WTC11 (cell line): ENCODE measurements at regions not wholly inside any gene's neighbourhood (a gene's known extent, or its start where the extent isn't known, plus 50 kb on each side); places are given as distances from the start of the nearest gene placed in this dataset.

Experiments used
- ATAC-seq: fragments of 200-7000 bp; cut with Tn5 transposase; 2 replicates; pipeline ENCODE4 v1.10.0; 2021; ENCODE audit warnings: mild to moderate bottlenecking, moderate library complexity
- CTCF ChIA-PET: fragments of 300-600 bp; sonication (Branson Sonifier 250); formaldehyde crosslinking; loops from one replicate; lab custom pipeline; 2021; ENCODE audit warnings: antibody characterized with exemption; lab: Charles Lee
- POLR2A ChIA-PET: fragments of 350-600 bp; sonication (Branson Sonifier 250); formaldehyde crosslinking; loops from one replicate; lab custom pipeline; 2021; ENCODE audit warnings: antibody characterized with exemption; lab: Charles Lee
- DNase-seq: peaks from one replicate; pipeline ENCODE4 v3.0.0; 2021; ENCODE audit warnings: low spot score
- H3K27ac Mint-ChIP-seq: 2 replicates; pipeline ENCODE4 v1.8.0; 2021; ENCODE audit warnings: mixed read lengths
- H3K27me3 Mint-ChIP-seq: 2 replicates; pipeline ENCODE4 v1.8.0; 2021; ENCODE audit warnings: low read depth, mild to moderate bottlenecking, moderate library complexity, mixed read lengths
- H3K36me3 Mint-ChIP-seq: 2 replicates; pipeline ENCODE4 v1.8.0; 2021; ENCODE audit warnings: mixed read lengths
- H3K4me1 Mint-ChIP-seq: 2 replicates; pipeline ENCODE4 v1.8.0; 2022; ENCODE audit warnings: mixed read lengths
- H3K4me3 Mint-ChIP-seq: 2 replicates; pipeline ENCODE4 v1.8.0; 2021; ENCODE audit warnings: mild to moderate bottlenecking, moderate library complexity, mixed read lengths
- H3K9me3 Mint-ChIP-seq: 2 replicates; pipeline ENCODE4 v1.8.0; 2021; ENCODE audit warnings: mixed read lengths
- CREM ChIP-seq: sonication (generic); formaldehyde crosslinking; IDR thresholded peaks from 2 replicates; pipeline ENCODE4 v1.8.1; 2022; ENCODE audit warnings: mild to moderate bottlenecking, missing genetic modification reagents, moderate library complexity
- ETV6 ChIP-seq: sonication (generic); formaldehyde crosslinking; IDR thresholded peaks from 2 replicates; pipeline ENCODE4 v1.8.1; 2022; ENCODE audit warnings: mild to moderate bottlenecking, missing genetic modification reagents
- GRHL2 ChIP-seq: fragments of 250-450 bp; sonication (Bioruptor Pico); IDR thresholded peaks from 2 replicates; pipeline ENCODE4 v1.8.0; 2022; ENCODE audit warnings: mild to moderate bottlenecking, moderate library complexity; ENCODE audit not compliant: insufficient replicate concordance, severe bottlenecking
- JAZF1 ChIP-seq: fragments of 250-450 bp; sonication (Bioruptor Pico); IDR thresholded peaks from 2 replicates; pipeline ENCODE4 v1.9.0; 2021; ENCODE audit warnings: moderate library complexity, mild to moderate bottlenecking, inconsistent platforms
- JUN ChIP-seq: sonication (generic); formaldehyde crosslinking; IDR thresholded peaks from 2 replicates; pipeline ENCODE4 v1.8.0; 2023; ENCODE audit warnings: mild to moderate bottlenecking, missing genetic modification reagents
- MYBL2 ChIP-seq: sonication (generic); formaldehyde crosslinking; IDR thresholded peaks from 2 replicates; pipeline ENCODE4 v1.8.1; 2023; ENCODE audit warnings: mild to moderate bottlenecking, moderate library complexity, missing genetic modification reagents
- NR1H2 ChIP-seq: sonication (generic); formaldehyde crosslinking; IDR thresholded peaks from 2 replicates; pipeline ENCODE4 v1.9.0; 2021; ENCODE audit warnings: mild to moderate bottlenecking, moderate library complexity, missing genetic modification reagents
- RELA ChIP-seq: sonication (generic); formaldehyde crosslinking; IDR thresholded peaks from 2 replicates; pipeline ENCODE4 v1.8.1; 2022; ENCODE audit warnings: missing genetic modification reagents, mild to moderate bottlenecking, borderline replicate concordance
- SMAD4 ChIP-seq: sonication (generic); formaldehyde crosslinking; IDR thresholded peaks from 2 replicates; pipeline ENCODE4 v1.8.0; 2022; ENCODE audit warnings: mild to moderate bottlenecking, missing genetic modification reagents
- ZNF671 ChIP-seq: fragments of 250-450 bp; sonication (Bioruptor Pico); IDR thresholded peaks from 2 replicates; pipeline ENCODE4 v1.8.0; 2021; ENCODE audit warnings: mild to moderate bottlenecking
- TF ChIP-seq, protein P1 (sequence below): sonication (generic); formaldehyde crosslinking; IDR thresholded peaks from 2 replicates; pipeline ENCODE4 v1.8.1; 2023; ENCODE audit warnings: mild to moderate bottlenecking, missing genetic modification reagents, moderate library complexity
- TF ChIP-seq, protein P2 (sequence below): sonication (generic); formaldehyde crosslinking; IDR thresholded peaks from 2 replicates; pipeline ENCODE4 v1.8.0; 2022; ENCODE audit warnings: missing genetic modification reagents
- TF ChIP-seq, protein P3 (sequence below): sonication (generic); formaldehyde crosslinking; conservative IDR thresholded peaks from 2 replicates; pipeline ENCODE4 v1.8.1; 2022; ENCODE audit warnings: mild to moderate bottlenecking, missing genetic modification reagents
- TF ChIP-seq, protein P4 (sequence below): fragments of 250-450 bp; sonication (Bioruptor Pico); IDR thresholded peaks from 2 replicates; pipeline ENCODE4 v1.9.0; 2021; ENCODE audit warnings: mild to moderate bottlenecking
- TF ChIP-seq, protein P5 (sequence below): sonication (generic); formaldehyde crosslinking; IDR thresholded peaks from 2 replicates; pipeline ENCODE4 v1.8.1; 2022; ENCODE audit warnings: low read depth, missing genetic modification reagents, borderline replicate concordance
- TF ChIP-seq, protein P6 (sequence below): fragments of 250-450 bp; sonication (Bioruptor Pico); IDR thresholded peaks from 2 replicates; pipeline ENCODE4 v1.9.0; 2021; ENCODE audit warnings: moderate library complexity, mild to moderate bottlenecking, inconsistent platforms, borderline replicate concordance
- TF ChIP-seq, protein P7 (sequence below): sonication (generic); formaldehyde crosslinking; IDR thresholded peaks from 2 replicates; pipeline ENCODE4 v1.8.1; 2023; ENCODE audit warnings: mild to moderate bottlenecking, missing genetic modification reagents
- TF ChIP-seq, protein P8 (sequence below): fragments of 250-450 bp; sonication (Bioruptor Pico); IDR thresholded peaks from 2 replicates; pipeline ENCODE4 v2.1.2; 2022; ENCODE audit warnings: mild to moderate bottlenecking, moderate library complexity

DNA sequence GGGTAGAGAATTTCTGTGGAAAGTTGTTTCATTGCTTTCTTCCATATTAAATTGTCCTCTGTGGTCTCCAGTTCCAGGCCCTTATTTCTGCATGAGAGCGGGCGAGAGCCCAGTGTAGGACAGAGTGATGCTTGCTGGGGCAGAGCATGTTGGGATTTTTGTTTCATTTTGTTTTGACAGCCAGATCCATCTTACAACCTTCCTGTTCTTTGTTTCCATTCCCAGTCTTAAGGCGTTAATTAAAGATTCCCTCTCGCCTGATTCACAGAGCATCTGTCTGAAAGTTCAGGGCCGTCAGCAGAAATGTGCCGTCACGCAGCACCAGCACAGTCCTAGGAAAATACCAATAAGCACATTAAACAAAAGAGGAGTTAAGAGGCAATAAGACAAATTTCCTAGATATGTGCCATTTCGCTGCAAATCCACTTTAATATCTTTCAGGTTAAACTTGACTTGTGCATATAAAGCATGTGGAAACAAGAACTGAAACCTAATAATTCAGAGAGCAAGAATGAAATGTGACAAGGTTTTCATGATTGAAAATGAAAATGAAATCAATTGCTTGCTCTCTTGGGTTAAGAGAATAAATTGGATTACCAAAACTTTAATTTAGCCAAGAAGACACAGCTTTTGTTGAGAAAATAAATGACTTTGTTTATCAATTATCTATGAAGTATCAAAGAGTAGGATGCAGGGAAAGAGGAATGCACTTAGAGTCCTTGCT is 210.7 kb upstream of the SLC10A2 start (continued):
- no peak for TF ChIP-seq ZNF671 (CRISPR knock-in tag)
- TF ChIP-seq, protein P1, sequence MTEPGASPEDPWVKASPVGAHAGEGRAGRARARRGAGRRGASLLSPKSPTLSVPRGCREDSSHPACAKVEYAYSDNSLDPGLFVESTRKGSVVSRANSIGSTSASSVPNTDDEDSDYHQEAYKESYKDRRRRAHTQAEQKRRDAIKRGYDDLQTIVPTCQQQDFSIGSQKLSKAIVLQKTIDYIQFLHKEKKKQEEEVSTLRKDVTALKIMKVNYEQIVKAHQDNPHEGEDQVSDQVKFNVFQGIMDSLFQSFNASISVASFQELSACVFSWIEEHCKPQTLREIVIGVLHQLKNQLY: no peak

DNA sequence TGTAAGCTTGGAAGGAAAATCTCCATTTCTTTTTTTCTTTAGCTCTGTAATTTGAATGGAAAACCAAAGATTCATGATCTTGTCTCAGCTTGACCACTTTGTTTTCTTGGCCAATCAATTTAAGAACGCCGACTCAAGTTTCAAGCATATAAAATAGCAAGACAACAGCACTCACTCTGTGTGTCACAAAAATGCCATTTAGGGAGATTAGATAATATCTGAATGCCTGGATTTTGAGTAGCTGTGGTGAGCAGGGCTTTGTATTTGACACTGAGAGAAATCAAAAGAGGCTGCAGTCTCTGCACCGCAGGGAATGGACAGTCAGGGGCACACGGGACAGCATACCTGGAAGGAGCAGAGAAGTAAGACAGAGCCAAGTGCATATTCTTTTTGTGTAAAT is 209.5 kb upstream of the SLC10A2 start:
- Mint-ChIP-seq H3K9me3 (peaks cover 4% of the 10 kb centered on the region; the same call in 1 of the 2 replicates), H3K27me3 (no peaks in the 10 kb centered on the region), H3K36me3 (no peaks in the 10 kb centered on the region), H3K4me3 (no peak overlapping the region), H3K4me1 (peaks cover 8% of the 10 kb centered on the region), H3K27ac (no peak overlapping the region; the same call in 1 of the 2 replicates)
- no peak for DNase-seq
- CTCF ChIA-PET: interaction anchor here (0.8 kb wide), 1 partner anchor 23 kb away, joined by 3 read pairs; no protein-coding TSS in a partner anchor
- POLR2A ChIA-PET: no interaction called here
- TF ChIP-seq, protein P2, sequence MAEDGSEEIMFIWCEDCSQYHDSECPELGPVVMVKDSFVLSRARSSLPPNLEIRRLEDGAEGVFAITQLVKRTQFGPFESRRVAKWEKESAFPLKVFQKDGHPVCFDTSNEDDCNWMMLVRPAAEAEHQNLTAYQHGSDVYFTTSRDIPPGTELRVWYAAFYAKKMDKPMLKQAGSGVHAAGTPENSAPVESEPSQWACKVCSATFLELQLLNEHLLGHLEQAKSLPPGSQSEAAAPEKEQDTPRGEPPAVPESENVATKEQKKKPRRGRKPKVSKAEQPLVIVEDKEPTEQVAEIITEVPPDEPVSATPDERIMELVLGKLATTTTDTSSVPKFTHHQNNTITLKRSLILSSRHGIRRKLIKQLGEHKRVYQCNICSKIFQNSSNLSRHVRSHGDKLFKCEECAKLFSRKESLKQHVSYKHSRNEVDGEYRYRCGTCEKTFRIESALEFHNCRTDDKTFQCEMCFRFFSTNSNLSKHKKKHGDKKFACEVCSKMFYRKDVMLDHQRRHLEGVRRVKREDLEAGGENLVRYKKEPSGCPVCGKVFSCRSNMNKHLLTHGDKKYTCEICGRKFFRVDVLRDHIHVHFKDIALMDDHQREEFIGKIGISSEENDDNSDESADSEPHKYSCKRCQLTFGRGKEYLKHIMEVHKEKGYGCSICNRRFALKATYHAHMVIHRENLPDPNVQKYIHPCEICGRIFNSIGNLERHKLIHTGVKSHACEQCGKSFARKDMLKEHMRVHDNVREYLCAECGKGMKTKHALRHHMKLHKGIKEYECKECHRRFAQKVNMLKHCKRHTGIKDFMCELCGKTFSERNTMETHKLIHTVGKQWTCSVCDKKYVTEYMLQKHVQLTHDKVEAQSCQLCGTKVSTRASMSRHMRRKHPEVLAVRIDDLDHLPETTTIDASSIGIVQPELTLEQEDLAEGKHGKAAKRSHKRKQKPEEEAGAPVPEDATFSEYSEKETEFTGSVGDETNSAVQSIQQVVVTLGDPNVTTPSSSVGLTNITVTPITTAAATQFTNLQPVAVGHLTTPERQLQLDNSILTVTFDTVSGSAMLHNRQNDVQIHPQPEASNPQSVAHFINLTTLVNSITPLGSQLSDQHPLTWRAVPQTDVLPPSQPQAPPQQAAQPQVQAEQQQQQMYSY: no peak
- TF ChIP-seq ETV6: no peak
- TF ChIP-seq, protein P3, sequence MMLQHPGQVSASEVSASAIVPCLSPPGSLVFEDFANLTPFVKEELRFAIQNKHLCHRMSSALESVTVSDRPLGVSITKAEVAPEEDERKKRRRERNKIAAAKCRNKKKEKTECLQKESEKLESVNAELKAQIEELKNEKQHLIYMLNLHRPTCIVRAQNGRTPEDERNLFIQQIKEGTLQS (CRISPR knock-in tag): no peak
- TF ChIP-seq GRHL2 (CRISPR knock-in tag): no peak
- TF ChIP-seq, protein P4, sequence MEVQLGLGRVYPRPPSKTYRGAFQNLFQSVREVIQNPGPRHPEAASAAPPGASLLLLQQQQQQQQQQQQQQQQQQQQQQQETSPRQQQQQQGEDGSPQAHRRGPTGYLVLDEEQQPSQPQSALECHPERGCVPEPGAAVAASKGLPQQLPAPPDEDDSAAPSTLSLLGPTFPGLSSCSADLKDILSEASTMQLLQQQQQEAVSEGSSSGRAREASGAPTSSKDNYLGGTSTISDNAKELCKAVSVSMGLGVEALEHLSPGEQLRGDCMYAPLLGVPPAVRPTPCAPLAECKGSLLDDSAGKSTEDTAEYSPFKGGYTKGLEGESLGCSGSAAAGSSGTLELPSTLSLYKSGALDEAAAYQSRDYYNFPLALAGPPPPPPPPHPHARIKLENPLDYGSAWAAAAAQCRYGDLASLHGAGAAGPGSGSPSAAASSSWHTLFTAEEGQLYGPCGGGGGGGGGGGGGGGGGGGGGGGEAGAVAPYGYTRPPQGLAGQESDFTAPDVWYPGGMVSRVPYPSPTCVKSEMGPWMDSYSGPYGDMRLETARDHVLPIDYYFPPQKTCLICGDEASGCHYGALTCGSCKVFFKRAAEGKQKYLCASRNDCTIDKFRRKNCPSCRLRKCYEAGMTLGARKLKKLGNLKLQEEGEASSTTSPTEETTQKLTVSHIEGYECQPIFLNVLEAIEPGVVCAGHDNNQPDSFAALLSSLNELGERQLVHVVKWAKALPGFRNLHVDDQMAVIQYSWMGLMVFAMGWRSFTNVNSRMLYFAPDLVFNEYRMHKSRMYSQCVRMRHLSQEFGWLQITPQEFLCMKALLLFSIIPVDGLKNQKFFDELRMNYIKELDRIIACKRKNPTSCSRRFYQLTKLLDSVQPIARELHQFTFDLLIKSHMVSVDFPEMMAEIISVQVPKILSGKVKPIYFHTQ (CRISPR knock-in tag): no peak
- no peak for TF ChIP-seq NR1H2
- no peak for TF ChIP-seq JAZF1 (CRISPR knock-in tag)
- no peak for TF ChIP-seq SMAD4
- TF ChIP-seq, protein P5, sequence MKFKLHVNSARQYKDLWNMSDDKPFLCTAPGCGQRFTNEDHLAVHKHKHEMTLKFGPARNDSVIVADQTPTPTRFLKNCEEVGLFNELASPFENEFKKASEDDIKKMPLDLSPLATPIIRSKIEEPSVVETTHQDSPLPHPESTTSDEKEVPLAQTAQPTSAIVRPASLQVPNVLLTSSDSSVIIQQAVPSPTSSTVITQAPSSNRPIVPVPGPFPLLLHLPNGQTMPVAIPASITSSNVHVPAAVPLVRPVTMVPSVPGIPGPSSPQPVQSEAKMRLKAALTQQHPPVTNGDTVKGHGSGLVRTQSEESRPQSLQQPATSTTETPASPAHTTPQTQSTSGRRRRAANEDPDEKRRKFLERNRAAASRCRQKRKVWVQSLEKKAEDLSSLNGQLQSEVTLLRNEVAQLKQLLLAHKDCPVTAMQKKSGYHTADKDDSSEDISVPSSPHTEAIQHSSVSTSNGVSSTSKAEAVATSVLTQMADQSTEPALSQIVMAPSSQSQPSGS (CRISPR knock-in tag): no peak
- TF ChIP-seq RELA (CRISPR knock-in tag): no peak
- no peak for ATAC-seq

DNA sequence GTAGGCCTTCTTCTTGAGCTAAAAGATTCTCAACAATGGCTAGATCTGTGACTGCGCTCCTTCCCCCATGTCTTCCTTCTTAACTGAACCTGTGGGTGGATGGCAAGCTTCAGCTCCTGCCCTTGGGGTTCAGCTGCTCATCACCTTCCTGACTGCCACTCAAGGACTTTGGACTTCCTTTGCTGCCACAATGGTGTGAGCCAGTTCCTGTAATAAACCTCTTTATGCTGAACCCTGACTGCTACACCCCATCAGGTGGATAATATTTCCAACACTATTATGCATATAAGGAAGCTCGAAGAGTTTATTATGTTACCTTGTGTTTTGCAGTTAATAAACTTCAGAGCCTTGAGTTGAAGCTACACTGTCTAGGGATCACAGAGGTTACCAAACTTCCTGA is 208.9 kb upstream of the SLC10A2 start:
- ATAC-seq: no peak
- Mint-ChIP-seq H3K4me1 (peaks cover 8% of the 10 kb centered on the region), H3K36me3 (no peaks in the 10 kb centered on the region), H3K27me3 (no peaks in the 10 kb centered on the region), H3K27ac (no peak overlapping the region), H3K4me3 (no peak overlapping the region), H3K9me3 (peaks cover 4% of the 10 kb centered on the region)
- ChIA-PET POLR2A (interaction anchor here (0.7 kb wide), 1 partner anchor 242 kb away, joined by 3 read pairs; no protein-coding TSS in a partner anchor), CTCF (interaction anchor here (0.8 kb wide), 1 partner anchor 24 kb away, joined by 3 read pairs; no protein-coding TSS in a partner anchor)
- DNase-seq: no peak
- TF ChIP-seq RELA (CRISPR knock-in tag): no peak
- no peak for TF ChIP-seq MYBL2 (CRISPR knock-in tag)
- no peak for TF ChIP-seq CREM (CRISPR knock-in tag)
- no peak for TF ChIP-seq JUN (CRISPR knock-in tag)
- TF ChIP-seq, protein P6, sequence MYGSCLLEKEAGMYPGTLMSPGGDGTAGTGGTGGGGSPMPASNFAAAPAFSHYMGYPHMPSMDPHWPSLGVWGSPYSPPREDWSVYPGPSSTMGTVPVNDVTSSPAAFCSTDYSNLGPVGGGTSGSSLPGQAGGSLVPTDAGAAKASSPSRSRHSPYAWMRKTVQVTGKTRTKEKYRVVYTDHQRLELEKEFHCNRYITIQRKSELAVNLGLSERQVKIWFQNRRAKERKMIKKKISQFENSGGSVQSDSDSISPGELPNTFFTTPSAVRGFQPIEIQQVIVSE (CRISPR knock-in tag): no peak
- TF ChIP-seq, protein P7, sequence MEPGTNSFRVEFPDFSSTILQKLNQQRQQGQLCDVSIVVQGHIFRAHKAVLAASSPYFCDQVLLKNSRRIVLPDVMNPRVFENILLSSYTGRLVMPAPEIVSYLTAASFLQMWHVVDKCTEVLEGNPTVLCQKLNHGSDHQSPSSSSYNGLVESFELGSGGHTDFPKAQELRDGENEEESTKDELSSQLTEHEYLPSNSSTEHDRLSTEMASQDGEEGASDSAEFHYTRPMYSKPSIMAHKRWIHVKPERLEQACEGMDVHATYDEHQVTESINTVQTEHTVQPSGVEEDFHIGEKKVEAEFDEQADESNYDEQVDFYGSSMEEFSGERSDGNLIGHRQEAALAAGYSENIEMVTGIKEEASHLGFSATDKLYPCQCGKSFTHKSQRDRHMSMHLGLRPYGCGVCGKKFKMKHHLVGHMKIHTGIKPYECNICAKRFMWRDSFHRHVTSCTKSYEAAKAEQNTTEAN (CRISPR knock-in tag): no peak
- TF ChIP-seq, protein P8, sequence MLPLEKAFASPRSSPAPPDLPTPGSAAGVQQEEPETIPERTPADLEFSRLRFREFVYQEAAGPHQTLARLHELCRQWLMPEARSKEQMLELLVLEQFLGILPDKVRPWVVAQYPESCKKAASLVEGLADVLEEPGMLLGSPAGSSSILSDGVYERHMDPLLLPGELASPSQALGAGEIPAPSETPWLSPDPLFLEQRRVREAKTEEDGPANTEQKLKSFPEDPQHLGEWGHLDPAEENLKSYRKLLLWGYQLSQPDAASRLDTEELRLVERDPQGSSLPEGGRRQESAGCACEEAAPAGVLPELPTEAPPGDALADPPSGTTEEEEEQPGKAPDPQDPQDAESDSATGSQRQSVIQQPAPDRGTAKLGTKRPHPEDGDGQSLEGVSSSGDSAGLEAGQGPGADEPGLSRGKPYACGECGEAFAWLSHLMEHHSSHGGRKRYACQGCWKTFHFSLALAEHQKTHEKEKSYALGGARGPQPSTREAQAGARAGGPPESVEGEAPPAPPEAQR: no peak
